Renal cortical epithelial cell (primary cell): ENCODE measurements at regions not wholly inside any gene's neighbourhood (a gene's known extent, or its start where the extent isn't known, plus 50 kb on each side); places are given as distances from the start of the nearest gene placed in this dataset.

ENCODE experiments used
- DNase-seq: peaks from one replicate; pipeline ENCODE4 v3.0.0-alpha.2; 2011; ENCODE audit warnings: low read depth

DNA sequence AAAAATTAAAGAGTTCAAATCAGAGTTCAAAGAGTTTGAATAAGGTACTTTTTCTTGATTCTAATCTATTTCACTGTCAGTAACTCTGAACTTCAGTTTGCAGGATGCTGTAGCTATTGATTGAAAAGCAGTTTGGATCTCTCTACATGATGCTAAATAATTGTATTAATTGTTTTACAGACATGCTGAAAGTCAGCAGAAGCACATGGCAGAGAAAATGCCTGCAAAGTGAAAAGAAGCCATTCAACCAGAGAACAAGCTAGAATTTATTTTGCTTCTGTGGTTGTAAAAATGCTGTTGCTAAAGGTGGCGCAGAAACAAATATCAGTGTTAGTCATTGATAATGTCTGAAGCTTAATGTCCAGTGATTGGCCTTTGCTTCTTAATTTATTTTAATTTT lies 92.1 kb upstream of the IL12A start:
- DNase-seq, result no peak

DNA sequence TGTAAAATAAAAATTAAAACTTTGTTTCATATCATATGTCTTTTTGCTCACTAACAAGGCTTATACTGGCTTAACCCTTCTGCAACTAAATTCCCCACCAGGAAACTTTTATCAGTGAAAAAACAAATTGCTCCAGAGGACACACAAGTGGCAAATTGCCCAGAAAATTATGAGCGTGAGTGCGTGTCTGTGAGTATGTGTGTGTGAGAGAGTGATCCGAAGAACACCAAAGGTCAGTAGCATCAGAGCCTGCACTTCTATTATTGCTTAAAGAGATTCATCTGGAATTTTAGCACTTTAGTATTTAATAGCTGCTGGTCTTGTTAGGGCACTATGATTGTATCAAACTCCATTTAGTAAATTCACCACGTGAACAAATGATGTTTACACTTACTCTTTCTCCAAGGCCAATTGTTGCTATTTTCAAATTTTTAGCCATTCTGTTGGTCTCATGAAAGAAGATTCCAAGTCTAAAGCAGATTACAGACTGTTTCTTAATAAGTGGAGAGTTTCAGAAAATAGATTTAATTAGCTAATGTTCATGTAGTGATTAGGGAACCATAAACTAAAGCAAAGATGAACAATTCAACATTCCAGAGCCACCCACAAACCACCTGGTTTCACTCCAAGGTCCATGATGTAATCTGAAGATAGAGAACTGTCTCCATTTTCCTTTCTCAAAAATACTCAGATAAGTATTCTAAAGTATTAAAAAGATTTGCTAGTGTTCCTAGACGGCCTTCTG lies 91.1 kb upstream of the IL12A start:
- peak; percentile 51 for DNase-seq

DNA sequence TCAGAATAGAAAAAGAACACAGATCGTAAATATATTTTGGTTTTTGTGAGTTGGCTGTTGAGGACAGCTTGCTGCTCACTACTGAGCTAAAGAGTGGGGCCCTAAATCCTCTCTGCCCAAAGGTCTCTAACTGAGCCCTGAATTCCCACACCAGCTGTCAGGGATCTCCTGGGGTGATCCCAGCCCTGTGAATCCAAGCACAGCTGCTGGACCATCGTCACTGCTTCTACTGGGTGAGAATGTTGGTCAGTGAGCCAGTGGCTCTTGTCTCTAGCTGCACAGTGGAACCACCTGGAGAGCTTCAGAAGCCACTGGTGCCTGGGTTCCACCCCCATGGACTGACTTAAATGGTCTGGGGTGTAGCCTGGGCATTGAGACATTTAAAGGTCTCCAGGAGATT lies 90.5 kb upstream of the IL12A start:
- no peak for DNase-seq

DNA sequence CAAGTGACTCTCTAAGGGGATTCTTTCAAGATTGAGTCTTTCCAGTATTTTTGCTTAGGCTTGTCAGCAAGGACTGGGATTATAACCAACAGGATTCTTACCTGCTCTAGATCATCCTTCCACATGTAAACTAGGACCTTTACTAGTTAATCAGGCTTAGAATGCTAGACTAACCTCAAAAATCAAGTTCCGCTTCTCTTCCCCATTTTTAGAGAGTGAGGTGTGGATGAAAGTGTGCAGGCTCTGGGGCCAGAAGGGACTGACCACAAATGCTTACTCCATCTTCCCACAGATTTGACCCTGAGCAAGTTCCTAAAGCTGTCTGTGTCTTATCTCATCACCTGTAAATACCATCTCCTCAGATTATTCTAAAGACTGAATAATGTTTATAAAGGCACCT lies 89.5 kb upstream of the IL12A start:
- no peak for DNase-seq

DNA sequence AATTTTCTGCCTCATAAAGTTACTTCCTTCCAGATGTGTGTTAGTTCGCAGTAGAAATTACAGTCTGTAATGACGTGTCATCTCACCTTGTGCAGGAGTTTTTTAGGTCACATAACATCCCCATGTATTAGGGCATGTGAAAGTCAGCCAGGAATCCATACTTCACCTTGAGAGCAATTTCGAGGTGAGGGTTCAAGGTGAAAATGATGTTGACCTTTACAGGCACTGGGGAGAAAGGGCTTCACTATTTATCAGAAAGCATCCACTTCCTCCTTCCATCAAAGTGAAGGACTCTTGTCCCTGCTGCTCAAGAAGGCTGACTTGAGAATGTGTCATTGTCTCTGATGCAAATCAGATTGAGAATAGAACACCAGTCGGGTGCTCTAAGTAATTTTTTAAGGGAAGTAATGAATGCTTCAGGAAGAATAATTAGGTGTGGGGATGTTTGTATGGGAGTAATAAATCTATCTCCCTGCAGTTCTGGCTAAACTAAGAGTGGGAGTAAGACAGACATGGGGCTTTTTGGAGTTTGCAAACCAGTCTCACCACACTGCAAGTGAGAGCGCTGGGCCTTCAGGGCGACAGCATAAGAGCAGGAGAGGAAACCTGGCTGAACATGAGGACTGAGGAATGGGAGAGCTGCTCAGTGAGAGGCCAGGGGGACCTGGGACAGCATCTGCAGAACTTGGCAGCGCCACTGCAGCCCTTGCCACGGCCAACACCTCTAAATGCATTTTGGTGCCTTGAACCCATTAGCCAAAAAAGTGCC lies 85.9 kb upstream of the IL12A start:
- no peak for DNase-seq

DNA sequence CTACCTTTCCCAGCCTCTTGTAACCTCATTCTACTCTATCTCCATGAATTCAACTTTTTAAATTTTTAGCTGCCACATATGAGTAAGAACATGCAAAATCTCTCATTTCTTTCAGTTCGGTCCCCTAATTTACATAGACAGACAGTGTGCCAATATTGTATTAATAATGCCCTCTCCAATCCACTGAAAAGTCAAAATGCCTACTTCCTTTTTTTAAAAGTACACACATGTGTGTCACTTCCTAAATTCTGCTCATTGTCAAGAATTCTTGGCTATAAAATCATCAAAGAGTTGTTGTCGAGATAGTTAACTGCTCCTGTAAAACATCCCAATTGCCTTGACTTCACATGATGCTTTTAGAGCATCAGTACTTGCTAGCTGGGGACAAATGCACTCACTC lies 84.2 kb upstream of the IL12A start:
- no peak for DNase-seq

DNA sequence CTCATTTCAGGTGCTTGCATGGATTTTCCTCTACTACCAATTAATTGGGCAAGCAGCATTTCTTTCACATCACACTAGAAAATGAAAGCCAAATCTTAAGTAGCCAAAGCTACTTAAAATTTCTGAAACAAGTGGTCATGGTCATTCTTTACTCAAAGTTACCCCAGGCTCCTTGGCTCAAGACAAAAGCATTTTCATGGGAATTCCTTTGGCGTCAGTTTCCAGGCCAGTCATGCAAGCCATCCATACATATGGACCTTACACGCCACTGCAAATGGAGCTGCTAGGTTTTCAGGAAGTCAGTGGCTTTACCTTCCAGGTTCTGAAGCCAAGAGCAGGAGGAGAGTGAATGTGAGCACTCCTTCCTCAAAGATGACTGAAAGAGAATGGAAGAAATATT lies 83.7 kb upstream of the IL12A start:
- no peak for DNase-seq

DNA sequence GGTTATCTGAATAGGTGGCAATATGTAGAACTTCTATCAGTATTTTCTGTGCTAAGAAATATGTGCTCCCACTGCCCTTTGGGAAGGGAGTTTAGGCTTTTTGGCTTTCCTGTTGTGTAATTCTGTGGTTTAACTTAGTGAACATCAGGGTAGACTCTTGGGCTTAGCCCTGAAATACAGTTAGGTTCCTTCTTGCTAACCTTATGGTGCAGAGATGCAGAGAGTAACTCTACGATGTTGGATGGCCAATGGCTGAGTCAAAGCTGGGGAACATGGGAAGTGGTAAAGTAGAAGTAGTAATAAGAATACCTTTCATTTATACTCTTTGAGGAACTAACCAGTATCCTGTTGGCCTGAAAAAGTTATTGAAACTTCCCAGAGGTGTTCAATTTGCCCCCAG lies 80.8 kb upstream of the IL12A start:
- no peak for DNase-seq

DNA sequence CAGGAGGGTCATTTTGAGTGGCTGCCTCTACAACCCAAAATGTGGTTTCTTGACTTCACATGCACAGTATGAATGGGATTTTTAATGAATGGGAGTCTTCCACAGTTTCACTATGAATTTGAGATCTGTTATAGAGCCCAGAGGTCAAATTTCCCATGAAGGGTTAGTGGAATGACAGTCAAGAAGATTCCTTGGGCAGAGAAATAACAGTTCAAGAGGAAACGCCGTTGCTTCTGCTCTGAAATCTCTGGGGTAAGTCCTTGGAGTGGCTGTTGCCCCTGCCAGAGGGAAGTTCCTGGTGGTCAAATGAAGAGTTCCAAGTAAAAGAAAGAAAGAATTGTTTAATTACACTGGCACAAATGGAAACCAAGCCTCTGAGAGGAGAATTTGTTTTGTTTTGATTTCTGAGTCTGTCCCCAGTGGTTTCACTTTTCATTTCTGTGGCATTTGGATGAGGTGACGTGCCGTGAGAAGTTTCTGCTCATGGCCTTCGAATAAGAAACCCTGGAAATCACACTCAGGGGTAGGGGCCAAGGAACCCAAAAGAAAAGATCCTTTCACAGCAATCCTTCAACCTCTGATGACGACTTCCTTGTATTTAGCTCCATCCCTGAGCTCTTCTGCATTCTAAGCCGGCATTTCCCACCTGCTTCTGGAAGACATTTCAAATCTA lies 77.5 kb upstream of the IL12A start:
- no peak for DNase-seq

DNA sequence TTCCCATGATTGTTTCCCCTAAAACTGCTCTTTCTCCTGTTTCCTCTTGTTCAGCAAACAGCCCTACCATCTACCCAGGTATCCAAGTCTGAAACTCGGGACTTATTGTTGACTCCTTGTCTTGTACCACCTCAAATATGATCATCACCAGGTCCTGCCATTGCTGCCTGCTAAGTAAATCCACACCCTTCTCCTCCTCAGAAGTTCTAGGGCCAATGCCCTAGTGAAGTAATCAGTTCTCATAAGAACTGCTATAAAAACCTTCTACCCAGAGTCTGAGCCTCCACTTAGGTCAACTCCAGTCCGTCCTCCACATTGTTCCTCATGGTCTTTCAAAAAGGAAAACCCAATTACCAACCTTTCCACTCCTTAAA lies 77.0 kb upstream of the IL12A start:
- no peak for DNase-seq

DNA sequence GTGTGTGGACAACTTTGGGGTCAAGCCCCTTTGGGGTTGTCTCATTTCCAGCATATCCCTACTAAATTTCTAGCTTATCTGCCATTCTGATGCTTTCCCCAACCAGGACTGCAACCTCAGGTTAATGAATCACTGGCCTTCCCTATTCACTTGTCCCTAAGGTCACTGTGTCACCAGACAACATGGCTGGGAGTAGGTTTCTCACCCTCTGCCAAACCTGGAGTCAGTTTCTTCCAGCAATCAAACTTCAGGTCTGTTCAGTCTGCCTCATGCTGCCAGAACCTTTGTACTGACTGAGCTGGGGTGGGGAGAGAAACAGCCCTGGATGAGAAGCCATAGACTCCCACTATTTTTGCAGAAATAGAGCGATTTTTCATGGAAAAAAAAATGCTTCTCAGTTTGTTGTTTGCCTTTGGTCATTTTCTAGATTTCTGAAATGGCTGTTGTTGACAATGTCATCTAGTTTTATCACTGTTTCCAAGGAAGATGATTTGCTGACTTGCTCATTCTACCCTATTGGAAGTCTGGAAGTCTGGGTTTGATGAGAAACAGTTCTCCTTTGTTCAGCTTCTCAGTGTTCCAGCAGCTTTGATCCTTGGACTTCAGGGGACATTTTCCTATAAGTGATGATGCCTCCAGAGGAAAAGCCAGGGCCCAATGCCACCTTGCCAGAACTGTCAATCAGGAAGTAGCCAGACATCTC lies 74.8 kb upstream of the IL12A start:
- DNase-seq, result no peak

DNA sequence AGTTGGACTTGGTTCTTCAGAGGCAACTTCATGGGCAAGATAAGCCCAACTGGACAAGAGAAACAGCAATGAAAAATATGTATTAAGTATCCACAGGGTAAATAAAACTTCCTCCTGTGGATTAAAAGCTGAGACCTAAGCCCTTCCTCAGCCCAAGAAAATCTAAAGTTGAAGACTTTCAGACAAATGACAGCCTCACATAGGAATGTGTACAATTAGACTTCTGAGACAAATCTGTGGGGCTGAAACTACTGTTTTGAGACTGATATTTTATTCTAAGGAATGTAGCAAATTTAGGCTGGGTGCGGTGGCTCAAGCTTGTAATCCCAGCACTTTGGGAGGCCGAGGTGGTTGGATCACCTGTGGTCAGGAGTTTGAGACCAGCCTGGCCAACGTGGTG lies 74.2 kb upstream of the IL12A start:
- no peak for DNase-seq

DNA sequence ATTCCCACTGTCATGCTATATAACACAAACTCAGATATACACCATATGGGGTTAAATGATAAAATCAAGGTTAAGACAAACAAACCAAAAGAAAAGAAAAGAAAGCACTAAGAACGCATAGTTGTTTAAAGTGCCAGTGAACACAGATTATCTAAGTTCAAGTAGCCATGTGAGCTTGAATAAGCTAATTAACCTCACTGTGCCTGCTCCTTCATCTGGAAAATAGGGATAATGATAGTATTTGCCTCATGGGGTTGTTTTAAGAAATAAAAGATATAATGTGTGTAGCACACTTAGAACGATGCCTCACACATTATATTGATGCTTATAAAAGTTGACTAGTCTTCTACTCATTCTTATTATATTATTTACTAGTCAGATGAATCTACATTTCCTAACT lies 72.6 kb upstream of the IL12A start:
- no peak for DNase-seq

DNA sequence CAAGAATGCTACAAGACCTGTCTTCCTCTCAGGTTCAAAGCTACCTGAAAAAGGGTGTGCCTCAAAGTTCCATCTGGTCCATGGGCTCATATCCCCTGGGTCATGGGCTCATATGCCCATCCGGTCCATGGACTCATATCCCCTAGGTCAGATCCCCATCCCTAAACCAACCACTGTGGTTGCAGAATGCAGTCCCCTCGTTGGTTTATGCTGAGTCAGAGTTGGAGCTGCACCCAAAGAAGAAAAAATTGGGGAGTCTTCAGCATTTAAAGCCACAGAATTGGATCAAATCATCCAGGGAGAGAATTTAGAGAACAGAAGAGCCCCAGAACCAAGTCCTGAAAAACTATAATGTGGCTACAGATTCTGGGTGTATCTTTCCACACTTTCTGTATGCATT lies 71.5 kb upstream of the IL12A start:
- no peak for DNase-seq

DNA sequence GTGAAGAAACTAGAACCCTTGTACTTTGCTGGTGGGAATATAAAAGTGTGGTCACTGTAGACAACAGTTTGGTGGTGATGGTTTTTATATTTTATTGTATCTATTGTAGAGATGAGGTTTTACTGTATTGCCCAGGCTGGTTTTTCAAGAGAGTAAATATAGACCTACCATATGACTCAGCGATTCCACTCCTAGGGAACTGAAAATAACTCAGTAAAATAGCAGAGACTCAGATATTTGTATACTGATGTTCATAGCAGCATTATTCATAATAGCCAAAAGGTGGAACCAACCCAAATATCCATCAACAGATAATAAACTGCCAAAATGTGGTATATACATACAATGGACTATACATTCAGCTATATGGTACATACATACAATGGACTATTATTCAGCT lies 68.8 kb upstream of the IL12A start:
- DNase-seq, result no peak

DNA sequence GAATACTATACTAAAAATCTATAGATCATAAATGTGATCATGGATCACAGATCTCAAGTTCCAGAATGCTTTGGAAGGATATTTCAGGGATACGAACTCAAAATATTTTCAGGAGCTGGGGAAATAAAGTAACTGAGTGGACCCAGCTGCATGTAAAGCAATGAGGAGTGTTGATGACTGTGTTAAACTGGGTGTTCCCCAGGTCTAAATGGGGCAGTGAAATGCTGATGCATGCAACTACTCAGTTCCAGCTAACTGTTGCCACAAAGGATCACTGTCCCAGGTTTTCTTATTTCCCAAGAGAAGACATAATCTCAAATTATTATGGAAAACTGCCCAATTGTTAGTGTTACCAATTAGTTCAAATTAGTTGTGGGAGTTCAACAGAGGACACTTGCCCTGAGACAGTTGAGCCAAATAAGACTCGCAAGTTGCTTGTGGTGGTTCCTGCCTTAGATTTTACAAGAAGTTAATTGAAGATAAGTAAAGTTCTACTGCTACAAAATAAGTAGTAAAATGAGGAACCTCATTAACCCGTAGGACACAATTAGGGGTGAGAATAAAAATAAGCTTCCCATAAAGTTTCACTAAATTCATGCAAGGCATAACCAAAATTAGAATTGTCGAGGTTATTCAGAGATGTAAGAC lies 66.3 kb upstream of the IL12A start:
- DNase-seq, result no peak

DNA sequence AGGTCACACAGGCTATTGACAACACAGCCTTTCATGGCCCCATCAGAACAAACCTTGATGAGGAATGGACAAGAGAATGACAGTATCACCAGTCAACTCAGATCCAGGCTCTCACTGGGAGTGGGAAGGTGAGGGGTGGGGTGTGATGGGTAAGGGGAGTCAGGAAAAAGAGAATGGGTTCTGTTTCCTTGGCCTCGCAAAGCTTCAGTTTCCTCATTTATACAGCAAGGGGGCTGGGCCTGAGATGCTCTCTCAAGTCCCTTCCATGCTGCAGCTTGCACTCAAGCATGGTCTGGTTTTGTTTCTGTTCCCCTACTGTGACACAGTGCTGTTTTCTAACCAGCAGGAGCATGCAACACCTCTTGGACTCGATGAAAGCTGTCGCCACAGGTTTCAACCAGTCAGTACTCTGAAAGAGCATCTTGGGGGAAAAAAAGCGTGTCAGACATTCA lies 65.7 kb upstream of the IL12A start:
- DNase-seq, result no peak

DNA sequence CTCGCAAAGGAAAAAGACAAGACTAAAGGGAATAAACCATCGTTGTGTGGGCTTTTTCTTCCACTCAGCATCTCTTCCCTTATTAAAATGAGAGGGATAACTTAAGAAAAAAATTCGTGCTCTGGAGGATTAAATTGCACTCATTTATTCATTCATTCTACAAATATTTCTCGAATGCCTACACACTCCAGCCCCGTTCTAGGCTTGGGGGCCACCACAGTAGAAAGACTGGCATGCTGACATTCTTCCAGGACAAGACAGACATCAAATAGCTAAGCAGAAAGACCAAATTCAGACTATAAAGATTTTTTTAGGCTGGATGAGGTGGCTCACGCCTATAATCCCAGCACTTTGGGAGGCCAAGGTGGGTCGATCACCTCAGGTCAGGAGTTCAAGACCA lies 65.3 kb upstream of the IL12A start:
- no peak for DNase-seq

DNA sequence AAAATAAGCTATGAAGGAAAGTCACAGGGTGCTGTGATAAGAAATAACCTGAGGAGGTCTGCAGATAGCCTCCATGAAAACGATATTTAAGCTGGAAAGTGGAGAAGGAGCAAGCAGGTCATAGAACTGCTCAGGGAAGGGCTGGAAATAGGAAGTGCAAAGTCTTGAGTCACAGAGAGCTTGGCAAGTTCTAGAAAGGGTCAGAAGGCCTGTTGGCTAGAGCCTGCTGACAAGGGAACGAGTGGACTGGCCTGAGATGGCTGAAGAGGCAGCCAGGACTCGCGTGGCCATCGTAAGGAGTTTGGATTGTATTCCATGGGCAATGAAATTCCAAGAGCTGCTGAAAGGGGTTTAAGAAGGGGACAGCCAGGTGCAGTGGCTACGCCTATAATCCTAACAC lies 64.7 kb upstream of the IL12A start:
- DNase-seq, result no peak

DNA sequence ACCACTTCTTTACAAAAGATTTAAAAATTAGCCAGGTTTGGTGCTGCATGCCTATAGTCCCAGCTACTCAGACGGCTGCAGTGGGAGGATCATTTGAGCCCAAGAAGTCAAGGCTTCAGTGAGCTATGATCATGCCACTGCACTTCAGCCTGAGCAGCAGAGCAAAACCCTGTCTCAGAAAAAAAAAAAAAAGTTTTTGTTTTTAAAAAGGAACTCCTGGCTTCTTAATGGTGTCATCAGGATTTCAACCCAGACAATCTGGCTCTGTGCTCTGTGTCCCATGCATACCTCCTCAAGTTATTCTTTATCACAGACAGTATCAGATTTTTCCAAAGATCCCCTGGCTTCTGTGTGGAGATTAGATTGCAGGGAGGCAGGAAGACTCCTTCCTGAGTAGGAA lies 64.2 kb upstream of the IL12A start:
- DNase-seq, result no peak

DNA sequence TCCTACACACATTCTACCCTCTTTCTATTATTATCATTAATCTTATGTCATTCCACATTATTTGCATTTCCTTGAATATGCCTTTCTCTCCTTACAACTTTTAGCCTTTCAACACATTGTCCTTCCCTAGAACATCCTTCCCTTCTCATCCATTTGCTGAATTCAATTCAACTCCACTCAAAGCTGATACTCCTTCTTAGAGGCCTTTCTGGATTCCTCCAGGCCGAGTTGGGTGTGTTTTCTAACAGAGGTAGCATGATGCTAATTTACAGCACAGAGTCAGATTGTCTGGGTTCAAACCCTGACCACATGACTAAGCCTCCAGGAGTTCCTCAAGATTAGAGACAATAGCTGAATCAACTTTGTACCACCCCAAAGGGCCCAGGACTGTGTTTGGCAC lies 63.4 kb upstream of the IL12A start:
- DNase-seq, result no peak

DNA sequence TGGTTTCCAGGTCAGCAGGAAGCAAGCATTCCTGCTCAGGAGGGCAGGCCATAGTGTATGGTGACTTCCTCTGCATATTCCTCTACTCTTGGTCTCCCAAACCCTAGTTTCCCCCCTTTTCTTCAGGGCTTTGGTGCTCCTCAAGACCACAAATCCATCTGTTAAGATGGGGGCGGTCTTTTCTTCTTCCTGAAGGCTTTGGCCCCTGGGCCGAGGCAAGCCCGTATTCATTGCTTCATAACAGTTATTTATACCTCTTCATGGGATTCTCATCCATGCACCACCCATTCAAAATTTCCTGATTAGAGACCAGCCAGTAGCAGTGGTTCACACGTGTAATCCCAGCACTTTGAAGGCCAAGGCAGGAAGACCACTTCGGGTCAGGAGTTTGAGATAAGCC lies 62.1 kb upstream of the IL12A start:
- DNase-seq, result no peak
